Heart left ventricle (tissue), 13 donors: ENCODE measurements at regions not wholly inside any gene's neighbourhood (a gene's known extent, or its start where the extent isn't known, plus 50 kb on each side); places are given as distances from the start of the nearest gene placed in this dataset.

Experiments used
- POLR2A ChIP-seq, 2 donors: fragments of 450-650 bp; IDR thresholded peaks; one replicate each; pipeline ENCODE4 v1.6.1; 2017; ENCODE audit warnings: antibody characterized with exemption in 2 of 2, mild to moderate bottlenecking in 2 of 2, moderate library complexity in 2 of 2
- TF ChIP-seq, protein P1 (sequence below), 12 donors: fragments of 200-600 bp; sonication (generic) in 4 of 12; IDR thresholded peaks; one replicate each; pipeline versions ENCODE4 v1.5.0 to v1.8.0; 2018 to 2022; ENCODE audit warnings: antibody characterized with exemption in 12 of 12, mild to moderate bottlenecking in 5 of 12
- donor health status: ischemic (EF 13 %, LVEDD 7.1; RV severe dilation, severe dysfunction).
- donor health status: DM: no; HTN: yes; CAD: no.
- donor health status: DM: no; HTN: no; CAD: no.
- donor health status: ischemic (EF 25% LVEDD 6.9; RV normal size, moderate dysfunction).
- donor health status: ischemic (EF 25% LVEDD 5.7; RV mildly dilated, moderate dysfunction).
- donor health status: ischemic (EF 35%, LVEDD 5.7; RV mildly dilated, moderate dysfunction).
- donor health status: nonischemic (EF 11% LVEDD 7.7; RV severe dilation, severe dysfunction).
- donor health status: DM: yes; HTN: yes; CAD: no.
- donor health status: PGD.
- donor health status: ischemic (EF 29% LVEDD 5.4; RV normal size, mild dysfunction).
- donor health status: nonischemic (EF 23%, LVEDD 6.1; RV moderate dilation, normal function).

DNA sequence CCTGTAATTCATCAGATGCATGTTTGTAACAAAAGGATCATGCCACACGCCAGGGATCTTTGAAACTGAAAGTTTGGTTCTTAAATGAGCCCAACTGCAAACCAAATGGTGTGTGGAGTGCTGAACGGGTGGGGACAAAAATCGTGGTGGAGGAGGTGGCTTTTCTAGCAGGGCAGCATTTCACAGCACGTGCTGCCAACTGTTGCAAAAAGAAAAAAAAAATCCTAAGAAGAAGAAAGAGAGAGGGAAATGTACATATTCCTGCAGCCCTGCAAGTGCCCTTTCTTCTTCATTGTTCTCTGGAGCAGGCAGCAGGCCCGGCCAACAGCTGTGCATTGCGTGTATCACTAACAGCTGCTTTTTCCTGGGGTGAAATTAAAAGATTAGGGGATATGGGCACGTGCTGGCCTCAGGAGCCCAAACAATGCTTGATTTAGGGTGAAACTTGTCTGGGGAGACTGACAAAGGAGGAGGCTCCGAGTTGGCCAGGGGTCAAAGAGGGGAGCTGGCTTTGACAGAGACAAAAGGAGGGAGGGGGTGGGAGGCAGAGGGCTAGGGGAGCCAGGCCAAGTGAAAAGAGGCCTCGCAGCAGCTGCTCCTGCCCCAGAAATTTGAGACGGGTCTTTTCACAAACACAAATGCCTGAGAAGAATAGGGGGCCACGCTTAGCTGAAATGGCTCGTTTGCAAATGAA lies 73.0 kb downstream of the GADD45G start:
- no peak for TF ChIP-seq POLR2A (IDR thresholded peaks at IDR 0.05)
- TF ChIP-seq, protein P1, sequence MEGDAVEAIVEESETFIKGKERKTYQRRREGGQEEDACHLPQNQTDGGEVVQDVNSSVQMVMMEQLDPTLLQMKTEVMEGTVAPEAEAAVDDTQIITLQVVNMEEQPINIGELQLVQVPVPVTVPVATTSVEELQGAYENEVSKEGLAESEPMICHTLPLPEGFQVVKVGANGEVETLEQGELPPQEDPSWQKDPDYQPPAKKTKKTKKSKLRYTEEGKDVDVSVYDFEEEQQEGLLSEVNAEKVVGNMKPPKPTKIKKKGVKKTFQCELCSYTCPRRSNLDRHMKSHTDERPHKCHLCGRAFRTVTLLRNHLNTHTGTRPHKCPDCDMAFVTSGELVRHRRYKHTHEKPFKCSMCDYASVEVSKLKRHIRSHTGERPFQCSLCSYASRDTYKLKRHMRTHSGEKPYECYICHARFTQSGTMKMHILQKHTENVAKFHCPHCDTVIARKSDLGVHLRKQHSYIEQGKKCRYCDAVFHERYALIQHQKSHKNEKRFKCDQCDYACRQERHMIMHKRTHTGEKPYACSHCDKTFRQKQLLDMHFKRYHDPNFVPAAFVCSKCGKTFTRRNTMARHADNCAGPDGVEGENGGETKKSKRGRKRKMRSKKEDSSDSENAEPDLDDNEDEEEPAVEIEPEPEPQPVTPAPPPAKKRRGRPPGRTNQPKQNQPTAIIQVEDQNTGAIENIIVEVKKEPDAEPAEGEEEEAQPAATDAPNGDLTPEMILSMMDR (IDR thresholded peaks at IDR 0.05), result no peak
